OCI-LY1 (cell line): ENCODE measurements at regions not wholly inside any gene's neighbourhood (a gene's known extent, or its start where the extent isn't known, plus 50 kb on each side); places are given as distances from the start of the nearest gene placed in this dataset.

Source experiments
- H2AFZ ChIP-seq: fragments of 200-600 bp; sonication (generic), shearing (Covaris generic); 2 replicates; pipeline ENCODE4 v1.6.0; 2014; ENCODE audit warnings: antibody characterized with exemption, mild to moderate bottlenecking, low read length
- H3F3A ChIP-seq: fragments of 200-600 bp; sonication (generic), shearing (Covaris generic); 2 replicates; pipeline ENCODE4 v1.6.0; 2014; ENCODE audit warnings: mild to moderate bottlenecking, antibody characterized with exemption, low read length, moderate library complexity; ENCODE audit not compliant: insufficient read depth
- H3K27ac ChIP-seq: fragments of 200-600 bp; sonication (generic); 2 replicates; pipeline ENCODE4 v1.5.1; 2014; ENCODE audit warnings: low read length, mixed run types, mild to moderate bottlenecking, low read depth; ENCODE audit not compliant: poor library complexity, severe bottlenecking
- H3K27me3 ChIP-seq: fragments of 200-600 bp; sonication (generic); 2 replicates; pipeline ENCODE4 v1.6.0; 2014; ENCODE audit warnings: antibody characterized with exemption, mild to moderate bottlenecking, low read length, moderate library complexity; ENCODE audit not compliant: insufficient read depth
- H3K36me3 ChIP-seq: fragments of 200-600 bp; sonication (generic); 2 replicates; pipeline ENCODE4 v1.6.1; 2014; ENCODE audit warnings: mild to moderate bottlenecking, antibody characterized with exemption, low read length, moderate library complexity, mixed read lengths; ENCODE audit not compliant: insufficient read depth
- H3K4me1 ChIP-seq: fragments of 200-600 bp; sonication (generic); 2 replicates; pipeline ENCODE4 v1.5.1; 2014; ENCODE audit warnings: mild to moderate bottlenecking, low read length, moderate library complexity; ENCODE audit not compliant: insufficient read depth, severe bottlenecking
- H3K4me2 ChIP-seq: fragments of 200-600 bp; sonication (generic), shearing (Covaris generic); 2 replicates; pipeline ENCODE4 v1.6.1; 2014; ENCODE audit warnings: low read length
- H3K4me3 ChIP-seq: fragments of 200-600 bp; sonication (generic); 2 replicates; pipeline ENCODE4 v1.5.1; 2014; ENCODE audit warnings: low read length, low read depth, mild to moderate bottlenecking, mixed read lengths; ENCODE audit not compliant: poor library complexity, severe bottlenecking
- H3K79me2 ChIP-seq: fragments of 200-600 bp; shearing (Covaris generic); 2 replicates; pipeline ENCODE4 v1.6.1; 2016; ENCODE audit warnings: mixed run types, low read length, mixed read lengths; ENCODE audit not compliant: insufficient read depth
- H3K9ac ChIP-seq: fragments of 200-600 bp; sonication (generic), shearing (Covaris generic); 2 replicates; pipeline ENCODE4 v1.6.1; 2014; ENCODE audit warnings: mild to moderate bottlenecking, low read length, mixed read lengths
- H3K9me2 ChIP-seq: fragments of 200-600 bp; sonication (generic), shearing (Covaris generic); 2 replicates; pipeline ENCODE4 v1.6.1; 2014; ENCODE audit warnings: low read depth, mild to moderate bottlenecking, low read length, mixed read lengths
- H3K9me3 ChIP-seq: fragments of 200-600 bp; shearing (Covaris generic); 2 replicates; pipeline ENCODE4 v1.6.1; 2014; ENCODE audit warnings: low read length, mixed read lengths
- H4K20me1 ChIP-seq: fragments of 200-600 bp; sonication (generic), shearing (Covaris generic); 2 replicates; pipeline ENCODE4 v1.6.0; 2016; ENCODE audit warnings: mild to moderate bottlenecking, low read length; ENCODE audit not compliant: insufficient read depth
- CTCF ChIP-seq: fragments of 200-600 bp; sonication (generic), shearing (Covaris generic); IDR thresholded peaks from 2 replicates; pipeline ENCODE4 v1.5.1; 2017; ENCODE audit warnings: mild to moderate bottlenecking, antibody characterized with exemption, low read length, moderate library complexity, mixed read lengths
- EZH2 ChIP-seq: fragments of 200-600 bp; sonication (generic), shearing (Covaris generic); IDR thresholded peaks from 2 replicates; pipeline ENCODE4 v1.8.0; 2017; ENCODE audit warnings: borderline replicate concordance, mixed run types, mild to moderate bottlenecking, antibody characterized with exemption, low read length, moderate library complexity, mixed read lengths

- no peaks in the 10 kb centered on the region for H4K20me1 ChIP-seq
- TF ChIP-seq CTCF (no peak), EZH2 (no peak)
- H3F3A ChIP-seq: no peaks in the 10 kb centered on the region
- no peaks in the 10 kb centered on the region for H3K36me3 ChIP-seq
- no peaks in the 10 kb centered on the region for H3K27me3 ChIP-seq
- no peaks in the 10 kb centered on the region for H3K79me2 ChIP-seq
- no peak overlapping the region for H3K4me2 ChIP-seq
- H3K4me1 ChIP-seq: no peaks in the 10 kb centered on the region
- no peak overlapping the region for H3K4me3 ChIP-seq
- H3K9me3 ChIP-seq: no peaks in the 10 kb centered on the region
- no peak overlapping the region for H3K27ac ChIP-seq
- H2AFZ ChIP-seq: no peak overlapping the region
- no peak overlapping the region for H3K9ac ChIP-seq
- no peaks in the 10 kb centered on the region for H3K9me2 ChIP-seq
Measured at GRCh38 chr3:177590826-177591225, 393.5 kb upstream of the TBL1XR1 start.

- no peak overlapping the region for H2AFZ ChIP-seq
- no peaks in the 10 kb centered on the region for H3K4me1 ChIP-seq
Measured at GRCh38 chr3:177591379-177591778, 394.1 kb upstream of the TBL1XR1 start.

GRCh38 chr3:177594096-177594495 lies 396.8 kb upstream of the TBL1XR1 start:
- H3K79me2 ChIP-seq: no peaks in the 10 kb centered on the region
- H3K4me3 ChIP-seq: no peak overlapping the region
- H3K9me2 ChIP-seq: no peaks in the 10 kb centered on the region
- H3K4me1 ChIP-seq: peaks cover 15% of the 10 kb centered on the region
- H3K9ac ChIP-seq: no peak overlapping the region
- H3K4me2 ChIP-seq: no peak overlapping the region
- TF ChIP-seq EZH2: no peak
- no peak for TF ChIP-seq CTCF
- H2AFZ ChIP-seq: no peak overlapping the region
- no peaks in the 10 kb centered on the region for H3K27me3 ChIP-seq
- H3F3A ChIP-seq: no peaks in the 10 kb centered on the region
- no peaks in the 10 kb centered on the region for H3K9me3 ChIP-seq
- H3K27ac ChIP-seq: no peak overlapping the region
- no peaks in the 10 kb centered on the region for H4K20me1 ChIP-seq
- H3K36me3 ChIP-seq: no peaks in the 10 kb centered on the region

More at GRCh38 chr3:177591379-177591778, 394.1 kb upstream of the TBL1XR1 start:
- H3K79me2 ChIP-seq: no peaks in the 10 kb centered on the region
- H3F3A ChIP-seq: no peaks in the 10 kb centered on the region
- H3K4me2 ChIP-seq: no peak overlapping the region
- no peak overlapping the region for H3K27ac ChIP-seq
- TF ChIP-seq EZH2: no peak
- TF ChIP-seq CTCF: no peak
- H3K9ac ChIP-seq: no peak overlapping the region
- no peaks in the 10 kb centered on the region for H3K9me3 ChIP-seq
- H3K4me3 ChIP-seq: no peak overlapping the region
- H4K20me1 ChIP-seq: no peaks in the 10 kb centered on the region
- H3K9me2 ChIP-seq: no peaks in the 10 kb centered on the region
- no peaks in the 10 kb centered on the region for H3K36me3 ChIP-seq
- no peaks in the 10 kb centered on the region for H3K27me3 ChIP-seq
